ENCODE measurements at regions not wholly inside any gene's neighbourhood (a gene's known extent, or its start where the extent isn't known, plus 50 kb on each side); places are given as distances from the start of the nearest gene placed in this dataset.

DNA sequence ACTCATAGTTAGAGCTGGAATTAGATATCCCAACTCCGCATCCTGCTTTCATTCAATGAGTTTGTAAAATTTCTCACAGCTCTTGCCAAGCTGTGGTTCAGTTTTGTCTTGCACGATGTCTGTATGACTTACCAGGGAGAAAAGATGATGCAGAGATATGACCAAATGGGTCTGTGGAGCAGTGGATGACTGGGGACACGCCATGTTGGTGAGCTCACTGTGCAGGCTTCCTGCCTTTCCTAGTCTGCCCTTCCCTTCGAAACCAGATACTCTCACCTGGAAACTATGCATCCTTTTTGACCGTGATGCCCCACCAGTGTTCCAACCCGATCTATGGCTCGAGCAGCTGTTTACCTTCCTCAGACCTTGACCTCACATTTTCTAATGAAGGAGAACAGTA, 262.7 kb upstream of the BMP2 start:
- Histone ChIP-seq H3K36me3 (no peaks in the 10 kb centered on the region), H3K4me3 (no peak overlapping the region), H3K27ac (no peak overlapping the region), H3K27me3 (no peaks in the 10 kb centered on the region), H3K4me1 (no peaks in the 10 kb centered on the region), H3K9me3 (peaks cover 0 to 6% (median 2%) of the 10 kb centered on the region in 4 donors)
- intact Hi-C loops (cut with DNase I; ENCODE audit: low total_unique reads), result no loop called here
- 84 to 89% (median 87%) methylated on average over 7 of the region's 7 CpGs for WGBS, 5 donors
- no peak for DNase-seq
- TF ChIP-seq, protein P1, sequence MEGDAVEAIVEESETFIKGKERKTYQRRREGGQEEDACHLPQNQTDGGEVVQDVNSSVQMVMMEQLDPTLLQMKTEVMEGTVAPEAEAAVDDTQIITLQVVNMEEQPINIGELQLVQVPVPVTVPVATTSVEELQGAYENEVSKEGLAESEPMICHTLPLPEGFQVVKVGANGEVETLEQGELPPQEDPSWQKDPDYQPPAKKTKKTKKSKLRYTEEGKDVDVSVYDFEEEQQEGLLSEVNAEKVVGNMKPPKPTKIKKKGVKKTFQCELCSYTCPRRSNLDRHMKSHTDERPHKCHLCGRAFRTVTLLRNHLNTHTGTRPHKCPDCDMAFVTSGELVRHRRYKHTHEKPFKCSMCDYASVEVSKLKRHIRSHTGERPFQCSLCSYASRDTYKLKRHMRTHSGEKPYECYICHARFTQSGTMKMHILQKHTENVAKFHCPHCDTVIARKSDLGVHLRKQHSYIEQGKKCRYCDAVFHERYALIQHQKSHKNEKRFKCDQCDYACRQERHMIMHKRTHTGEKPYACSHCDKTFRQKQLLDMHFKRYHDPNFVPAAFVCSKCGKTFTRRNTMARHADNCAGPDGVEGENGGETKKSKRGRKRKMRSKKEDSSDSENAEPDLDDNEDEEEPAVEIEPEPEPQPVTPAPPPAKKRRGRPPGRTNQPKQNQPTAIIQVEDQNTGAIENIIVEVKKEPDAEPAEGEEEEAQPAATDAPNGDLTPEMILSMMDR (IDR thresholded peaks at IDR 0.05), result no peak
- TF ChIP-seq POLR2AphosphoS5 (IDR thresholded peaks at IDR 0.05) (no peak), EP300 (IDR thresholded peaks at IDR 0.05) (no peak), POLR2A (IDR thresholded peaks at IDR 0.05) (no peak)

DNA sequence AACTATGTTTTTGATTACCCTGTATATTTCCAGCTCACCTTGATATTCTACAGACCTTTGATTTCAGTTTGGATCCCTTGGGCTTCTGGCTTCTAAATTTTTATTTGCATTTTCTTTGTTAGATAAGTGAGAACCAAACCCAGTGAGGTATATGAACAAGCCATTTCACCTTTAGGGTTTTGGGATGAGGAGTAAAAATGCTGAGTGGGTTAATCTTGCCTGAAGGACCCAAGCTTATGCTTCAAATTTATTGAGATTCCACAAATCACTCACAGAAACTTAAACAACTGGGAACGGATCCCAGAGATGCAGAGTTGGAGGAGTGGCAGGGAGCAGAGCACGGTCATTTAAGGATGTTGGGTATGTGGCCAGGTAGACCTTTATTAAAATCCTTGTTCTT, 263.3 kb upstream of the BMP2 start:
- Histone ChIP-seq H3K27ac (no peak overlapping the region), H3K27me3 (no peaks in the 10 kb centered on the region), H3K9me3 (peaks cover 0 to under 1% (median 0%) of the 10 kb centered on the region in 4 donors), H3K4me1 (no peaks in the 10 kb centered on the region), H3K36me3 (no peaks in the 10 kb centered on the region), H3K4me3 (no peak overlapping the region)
- TF ChIP-seq, protein P1 (IDR thresholded peaks at IDR 0.05), result no peak
- TF ChIP-seq POLR2A (IDR thresholded peaks at IDR 0.05) (no peak), EP300 (IDR thresholded peaks at IDR 0.05) (no peak), POLR2AphosphoS5 (IDR thresholded peaks at IDR 0.05) (no peak)
- WGBS, 5 donors, result 33 to 62% (median 47%) methylated on average over 2 of the region's 2 CpGs
- intact Hi-C loops (cut with DNase I; ENCODE audit: low total_unique reads), result no loop called here
- no peak for DNase-seq

DNA sequence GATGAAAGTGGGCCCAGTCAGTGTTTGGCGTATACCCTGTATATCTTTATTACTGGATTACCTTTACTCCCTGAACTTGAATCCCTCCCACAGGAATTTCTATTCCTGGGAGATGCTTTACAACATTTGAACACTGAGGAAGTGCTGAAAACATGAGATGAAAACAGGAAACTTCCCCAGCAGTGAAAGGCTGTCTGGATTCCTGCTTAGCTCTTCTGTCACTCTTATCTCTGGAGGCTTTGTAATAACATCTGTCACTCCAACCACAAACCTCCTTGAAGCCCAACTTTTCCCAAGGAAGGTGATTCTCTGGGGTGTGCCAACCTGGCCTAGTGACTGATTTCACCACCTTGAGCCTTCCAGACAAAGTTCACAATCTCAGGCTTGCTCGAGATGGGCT, 264.5 kb upstream of the BMP2 start:
- Histone ChIP-seq H3K27me3 (no peaks in the 10 kb centered on the region), H3K36me3 (no peaks in the 10 kb centered on the region), H3K4me1 (no peaks in the 10 kb centered on the region), H3K9me3 (no peaks in the 10 kb centered on the region), H3K4me3 (no peak overlapping the region), H3K27ac (no peak overlapping the region)
- no peak for DNase-seq
- TF ChIP-seq EP300 (IDR thresholded peaks at IDR 0.05) (no peak), POLR2A (IDR thresholded peaks at IDR 0.05) (no peak), POLR2AphosphoS5 (IDR thresholded peaks at IDR 0.05) (no peak)
- TF ChIP-seq, protein P1 (IDR thresholded peaks at IDR 0.05), result no peak
- 89 to 99% (median 94%) methylated on average over 2 of the region's 2 CpGs for WGBS, 5 donors
- intact Hi-C loops (cut with DNase I; ENCODE audit: low total_unique reads), result no loop called here

DNA sequence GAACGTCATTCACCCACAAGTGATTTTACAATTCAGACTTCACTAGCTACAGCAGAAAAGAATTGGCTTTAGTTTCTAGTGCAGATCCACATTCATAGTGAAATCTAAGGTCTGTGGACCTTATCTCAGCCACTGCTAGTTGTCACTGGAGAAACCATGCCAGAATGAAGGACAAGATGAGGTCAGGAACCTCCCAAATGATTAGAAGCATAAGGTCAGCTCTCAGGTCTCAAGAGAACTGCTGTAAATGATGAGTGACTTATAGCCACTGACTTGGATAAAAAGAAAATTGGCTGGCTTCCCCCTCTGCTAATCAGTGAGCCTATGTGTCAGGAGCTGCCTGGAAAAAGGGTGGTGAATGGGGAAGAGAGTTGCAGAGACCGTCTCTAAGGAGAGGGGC, 265.3 kb upstream of the BMP2 start:
- 40 to 68% (median 48%) methylated on average over 2 of the region's 2 CpGs for WGBS, 5 donors

More for the DNA sequence above, 265.3 kb upstream of the BMP2 start:
- no peak overlapping the region for H3K4me3 ChIP-seq
- H3K27me3 ChIP-seq, result no peaks in the 10 kb centered on the region
- TF ChIP-seq EP300 (IDR thresholded peaks at IDR 0.05) (no peak), POLR2AphosphoS5 (IDR thresholded peaks at IDR 0.05) (no peak), POLR2A (IDR thresholded peaks at IDR 0.05) (no peak)
- TF ChIP-seq, protein P1 (IDR thresholded peaks at IDR 0.05), result no peak
- intact Hi-C loops (cut with DNase I; ENCODE audit: low total_unique reads), result no loop called here
- no peaks in the 10 kb centered on the region for H3K4me1 ChIP-seq
- no peak overlapping the region for H3K27ac ChIP-seq
- H3K9me3 ChIP-seq, result no peaks in the 10 kb centered on the region
- no peaks in the 10 kb centered on the region for H3K36me3 ChIP-seq
- no peak for DNase-seq
